Hepatocyte (in vitro differentiated cells): ENCODE measurements at regions not wholly inside any gene's neighbourhood (a gene's known extent, or its start where the extent isn't known, plus 50 kb on each side); places are given as distances from the start of the nearest gene placed in this dataset.

Experiments used
- DNase-seq: peaks from one replicate; pipeline ENCODE4 v3.0.0-alpha.2; 2016; ENCODE audit warnings: low spot score
- H2AFZ ChIP-seq: fragments of 200-600 bp; sonication (generic); 2 replicates; pipeline ENCODE4 v1.6.0; 2016; ENCODE audit warnings: antibody characterized with exemption, mild to moderate bottlenecking
- H3K27ac ChIP-seq: fragments of 200-600 bp; sonication (generic); 2 replicates; pipeline ENCODE4 v1.5.1; 2016; ENCODE audit warnings: mild to moderate bottlenecking
- H3K27me3 ChIP-seq: fragments of 200-600 bp; sonication (generic); 2 replicates; pipeline ENCODE4 v1.6.1; 2016
- H3K36me3 ChIP-seq: fragments of 200-600 bp; sonication (generic); replicated peaks from 2 replicates; pipeline ENCODE4 v1.5.1; 2016; ENCODE audit warnings: low read depth; ENCODE audit not compliant: insufficient read depth
- H3K4me1 ChIP-seq: fragments of 200-600 bp; sonication (generic); 2 replicates; pipeline ENCODE4 v1.5.1; 2016; ENCODE audit warnings: mild to moderate bottlenecking, moderate library complexity; ENCODE audit not compliant: insufficient read depth
- H3K4me2 ChIP-seq: fragments of 200-600 bp; sonication (generic); 2 replicates; pipeline ENCODE4 v1.6.0; 2016
- H3K4me3 ChIP-seq: fragments of 200-600 bp; sonication (generic); 2 replicates; pipeline ENCODE4 v1.5.1; 2016; ENCODE audit warnings: mild to moderate bottlenecking
- H3K79me2 ChIP-seq: fragments of 200-600 bp; sonication (generic); 2 replicates; pipeline ENCODE4 v1.6.0; 2017; ENCODE audit warnings: mild to moderate bottlenecking
- H3K9me2 ChIP-seq: fragments of 200-600 bp; sonication (generic); replicated peaks from 2 replicates; pipeline ENCODE4 v1.6.0; 2017; ENCODE audit warnings: mild to moderate bottlenecking; ENCODE audit not compliant: insufficient read depth
- H3K9me3 ChIP-seq: fragments of 200-600 bp; sonication (generic); 2 replicates; pipeline ENCODE4 v1.5.1; 2016; ENCODE audit warnings: low read depth, mild to moderate bottlenecking
- H4K20me1 ChIP-seq: fragments of 200-600 bp; sonication (generic); 2 replicates; pipeline ENCODE4 v1.6.0; 2016; ENCODE audit warnings: mild to moderate bottlenecking; ENCODE audit not compliant: insufficient read depth, poor library complexity, severe bottlenecking
- EZH2 ChIP-seq: fragments of 200-600 bp; sonication (generic); IDR thresholded peaks from 2 replicates; pipeline ENCODE4 v1.6.1; 2016; ENCODE audit warnings: antibody characterized with exemption, mild to moderate bottlenecking, borderline replicate concordance
- EZH2phosphoT487 ChIP-seq: fragments of 200-600 bp; sonication (generic); IDR thresholded peaks from one replicate; pipeline ENCODE4 v1.6.1; 2018; ENCODE audit warnings: antibody characterized with exemption, mild to moderate bottlenecking, low read depth, moderate library complexity; ENCODE audit not compliant: unreplicated experiment, severe bottlenecking
- WGBS: methylation state at CpG from one replicate; pipeline ENCODE4 v1.1.6; 2016; ENCODE audit warnings: low lambda C conversion rate; ENCODE audit errors: missing lambda C conversion rate; 5-methylcytosine and 5-hydroxymethylcytosine counted together
- TF ChIP-seq, protein P1 (sequence below): fragments of 200-600 bp; sonication (generic); IDR thresholded peaks from 2 replicates; pipeline ENCODE4 v1.5.1; 2016; ENCODE audit warnings: antibody characterized with exemption, mild to moderate bottlenecking; ENCODE audit not compliant: poor library complexity

DNA sequence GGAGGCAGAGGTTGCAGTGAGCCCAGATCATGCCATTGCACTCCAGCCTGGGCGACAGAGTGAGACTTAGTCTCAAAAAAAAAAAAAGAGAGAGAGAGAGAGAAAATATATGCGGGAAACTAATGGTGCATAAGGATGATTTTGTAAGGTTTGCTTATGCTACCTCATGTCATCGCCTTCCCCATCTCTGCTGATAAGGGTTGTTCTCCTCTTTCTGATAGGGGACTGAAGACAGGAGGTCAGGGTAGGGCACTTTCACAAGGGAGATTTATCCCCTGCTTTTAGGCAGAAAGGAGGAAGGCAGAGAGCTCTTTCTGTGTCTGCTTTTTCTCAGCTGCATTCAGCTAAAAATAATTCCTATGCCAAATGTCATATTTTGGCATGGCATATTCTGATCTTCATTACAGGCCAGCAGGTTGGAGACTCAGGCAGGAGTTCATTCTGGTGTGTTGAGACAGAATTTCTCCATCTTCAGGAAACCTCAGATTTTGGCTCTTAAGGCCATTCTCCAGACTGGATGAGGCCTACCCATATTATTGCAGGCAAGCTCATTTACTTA, 220.2 kb downstream of the AUH start:
- Histone ChIP-seq H3K27ac (no peak overlapping the region), H3K9me3 (no peaks in the 10 kb centered on the region), H3K4me1 (no peaks in the 10 kb centered on the region), H3K27me3 (no peaks in the 10 kb centered on the region), H3K79me2 (no peaks in the 10 kb centered on the region), H3K9me2 (no peaks in the 10 kb centered on the region), H3K4me2 (no peak overlapping the region), H4K20me1 (no peaks in the 10 kb centered on the region), H3K36me3 (no peaks in the 10 kb centered on the region), H3K4me3 (no peak overlapping the region), H2AFZ (no peak overlapping the region)
- 48% methylated on average over 3 of the region's 3 CpGs for WGBS
- TF ChIP-seq, protein P1, sequence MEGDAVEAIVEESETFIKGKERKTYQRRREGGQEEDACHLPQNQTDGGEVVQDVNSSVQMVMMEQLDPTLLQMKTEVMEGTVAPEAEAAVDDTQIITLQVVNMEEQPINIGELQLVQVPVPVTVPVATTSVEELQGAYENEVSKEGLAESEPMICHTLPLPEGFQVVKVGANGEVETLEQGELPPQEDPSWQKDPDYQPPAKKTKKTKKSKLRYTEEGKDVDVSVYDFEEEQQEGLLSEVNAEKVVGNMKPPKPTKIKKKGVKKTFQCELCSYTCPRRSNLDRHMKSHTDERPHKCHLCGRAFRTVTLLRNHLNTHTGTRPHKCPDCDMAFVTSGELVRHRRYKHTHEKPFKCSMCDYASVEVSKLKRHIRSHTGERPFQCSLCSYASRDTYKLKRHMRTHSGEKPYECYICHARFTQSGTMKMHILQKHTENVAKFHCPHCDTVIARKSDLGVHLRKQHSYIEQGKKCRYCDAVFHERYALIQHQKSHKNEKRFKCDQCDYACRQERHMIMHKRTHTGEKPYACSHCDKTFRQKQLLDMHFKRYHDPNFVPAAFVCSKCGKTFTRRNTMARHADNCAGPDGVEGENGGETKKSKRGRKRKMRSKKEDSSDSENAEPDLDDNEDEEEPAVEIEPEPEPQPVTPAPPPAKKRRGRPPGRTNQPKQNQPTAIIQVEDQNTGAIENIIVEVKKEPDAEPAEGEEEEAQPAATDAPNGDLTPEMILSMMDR: no peak
- TF ChIP-seq EZH2phosphoT487 (no peak), EZH2 (no peak)
- DNase-seq: no peak

DNA sequence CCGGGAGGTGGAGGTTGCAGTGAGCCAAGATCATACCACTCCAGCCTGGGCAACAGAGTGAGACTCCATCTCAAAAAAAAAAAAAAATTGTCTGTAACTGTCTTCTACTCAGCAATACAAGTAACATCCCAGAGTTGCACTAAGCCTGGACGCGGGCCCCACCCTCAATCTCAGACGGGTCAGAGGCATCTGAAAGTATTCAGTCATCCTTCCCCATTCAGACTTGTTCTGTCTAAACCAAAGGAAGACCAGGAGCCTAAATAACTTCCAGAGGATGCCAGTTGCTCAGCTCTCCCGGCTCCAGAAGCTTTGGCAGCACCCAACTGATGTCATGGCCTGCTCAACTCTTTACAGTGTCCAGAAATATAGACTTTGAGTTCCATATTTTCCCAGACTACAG, 218.6 kb downstream of the AUH start:
- Histone ChIP-seq H3K79me2 (no peaks in the 10 kb centered on the region), H3K9me3 (no peaks in the 10 kb centered on the region), H3K36me3 (no peaks in the 10 kb centered on the region), H3K4me3 (no peak overlapping the region), H2AFZ (no peak overlapping the region), H3K9me2 (no peaks in the 10 kb centered on the region), H3K27me3 (no peaks in the 10 kb centered on the region), H3K4me2 (no peak overlapping the region), H4K20me1 (no peaks in the 10 kb centered on the region), H3K4me1 (no peaks in the 10 kb centered on the region), H3K27ac (no peak overlapping the region)
- TF ChIP-seq EZH2 (no peak), EZH2phosphoT487 (no peak)
- TF ChIP-seq, protein P1: no peak
- DNase-seq: no peak
- 94% methylated on average over 5 of the region's 5 CpGs for WGBS

DNA sequence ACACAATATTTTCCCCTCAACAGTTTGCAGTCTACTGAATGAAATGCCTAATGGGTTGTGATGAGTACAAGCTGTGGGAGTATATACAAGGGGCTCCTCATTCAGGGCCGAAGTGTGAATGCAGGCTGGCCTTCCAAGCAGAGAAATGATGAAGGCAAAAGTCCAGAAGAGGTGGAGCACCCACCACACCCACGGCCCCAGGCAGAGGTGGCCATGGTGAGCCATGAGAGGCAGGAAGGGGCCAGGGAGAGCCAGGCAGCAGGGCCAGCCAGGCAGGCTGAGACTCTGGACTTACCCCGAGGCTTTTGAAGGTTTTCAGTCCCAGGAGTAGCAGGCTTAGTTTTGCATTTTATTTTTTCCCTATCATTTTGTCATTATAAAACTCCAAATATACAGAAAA, 218.1 kb downstream of the AUH start:
- no peak for DNase-seq
- H3K4me2 ChIP-seq: no peak overlapping the region
- H3K9me2 ChIP-seq: no peaks in the 10 kb centered on the region
- H3K4me3 ChIP-seq: no peak overlapping the region
- H3K79me2 ChIP-seq: no peaks in the 10 kb centered on the region
- no peak for TF ChIP-seq EZH2phosphoT487
- TF ChIP-seq, protein P1: no peak
- no peak for TF ChIP-seq EZH2
- H2AFZ ChIP-seq: no peak overlapping the region
- no peaks in the 10 kb centered on the region for H3K9me3 ChIP-seq
- no peaks in the 10 kb centered on the region for H4K20me1 ChIP-seq
- 84% methylated on average over 3 of the region's 3 CpGs for WGBS
- H3K27ac ChIP-seq: no peak overlapping the region
- H3K27me3 ChIP-seq: no peaks in the 10 kb centered on the region
- H3K36me3 ChIP-seq: no peaks in the 10 kb centered on the region
- no peaks in the 10 kb centered on the region for H3K4me1 ChIP-seq

DNA sequence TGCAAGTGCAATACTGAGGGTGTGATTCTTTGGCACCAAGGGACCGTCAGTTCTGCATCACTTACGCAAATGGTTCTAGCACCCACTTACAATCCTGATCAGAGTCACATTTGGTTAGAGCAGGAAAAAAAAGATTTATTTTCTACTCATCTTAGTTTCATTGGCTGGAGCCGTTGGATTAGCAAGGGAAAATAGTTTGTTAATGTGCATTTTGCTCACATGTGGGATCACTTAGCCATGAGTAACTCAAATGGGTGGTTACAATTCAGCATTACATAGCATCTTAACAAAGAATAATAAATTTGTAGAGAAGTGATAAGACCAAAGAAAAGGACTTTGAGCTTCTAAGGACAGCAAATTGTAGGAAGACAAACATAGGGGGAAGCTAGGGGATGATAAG, 216.9 kb downstream of the AUH start:
- Histone ChIP-seq H3K9me2 (no peaks in the 10 kb centered on the region), H3K4me3 (no peak overlapping the region), H3K9me3 (no peaks in the 10 kb centered on the region), H3K4me2 (no peak overlapping the region), H3K27ac (no peak overlapping the region), H3K79me2 (no peaks in the 10 kb centered on the region), H3K4me1 (no peaks in the 10 kb centered on the region), H4K20me1 (no peaks in the 10 kb centered on the region), H3K36me3 (no peaks in the 10 kb centered on the region), H3K27me3 (no peaks in the 10 kb centered on the region), H2AFZ (no peak overlapping the region)
- 71% methylated on average over 3 of the region's 3 CpGs for WGBS
- TF ChIP-seq, protein P1: no peak
- no peak for TF ChIP-seq EZH2phosphoT487
- TF ChIP-seq EZH2: no peak
- DNase-seq: no peak
